ENCODE measurements at regions not wholly inside any gene's neighbourhood (a gene's known extent, or its start where the extent isn't known, plus 50 kb on each side); places are given as distances from the start of the nearest gene placed in this dataset.

DNA sequence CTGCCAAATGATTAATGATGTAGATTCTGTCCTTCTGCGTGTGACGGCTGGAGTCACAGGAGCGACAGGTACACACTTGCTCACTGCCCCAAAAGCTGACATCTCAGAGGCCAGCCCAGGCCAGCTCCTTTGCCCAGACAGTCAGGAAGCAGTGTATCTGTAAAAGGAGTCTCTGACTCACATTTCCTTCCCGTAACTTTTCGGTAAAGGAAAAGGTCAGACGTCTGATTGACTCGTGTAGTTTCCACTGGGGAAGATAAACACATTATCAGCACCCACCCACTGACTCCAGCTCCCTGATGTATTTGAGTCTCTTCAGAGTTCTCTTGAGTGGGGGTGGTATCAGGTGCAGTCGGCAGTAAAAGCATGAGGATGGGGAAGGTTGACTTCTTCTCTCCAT, 64.4 kb upstream of the WWC1 start:
- no peak for DNase-seq (ENCODE audit: low spot score)
- Histone ChIP-seq H3K27ac (no peak overlapping the region), H3K4me3 (no peak overlapping the region)
- TF ChIP-seq, protein P1, sequence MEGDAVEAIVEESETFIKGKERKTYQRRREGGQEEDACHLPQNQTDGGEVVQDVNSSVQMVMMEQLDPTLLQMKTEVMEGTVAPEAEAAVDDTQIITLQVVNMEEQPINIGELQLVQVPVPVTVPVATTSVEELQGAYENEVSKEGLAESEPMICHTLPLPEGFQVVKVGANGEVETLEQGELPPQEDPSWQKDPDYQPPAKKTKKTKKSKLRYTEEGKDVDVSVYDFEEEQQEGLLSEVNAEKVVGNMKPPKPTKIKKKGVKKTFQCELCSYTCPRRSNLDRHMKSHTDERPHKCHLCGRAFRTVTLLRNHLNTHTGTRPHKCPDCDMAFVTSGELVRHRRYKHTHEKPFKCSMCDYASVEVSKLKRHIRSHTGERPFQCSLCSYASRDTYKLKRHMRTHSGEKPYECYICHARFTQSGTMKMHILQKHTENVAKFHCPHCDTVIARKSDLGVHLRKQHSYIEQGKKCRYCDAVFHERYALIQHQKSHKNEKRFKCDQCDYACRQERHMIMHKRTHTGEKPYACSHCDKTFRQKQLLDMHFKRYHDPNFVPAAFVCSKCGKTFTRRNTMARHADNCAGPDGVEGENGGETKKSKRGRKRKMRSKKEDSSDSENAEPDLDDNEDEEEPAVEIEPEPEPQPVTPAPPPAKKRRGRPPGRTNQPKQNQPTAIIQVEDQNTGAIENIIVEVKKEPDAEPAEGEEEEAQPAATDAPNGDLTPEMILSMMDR (IDR thresholded peaks at IDR 0.05) = no peak

DNA sequence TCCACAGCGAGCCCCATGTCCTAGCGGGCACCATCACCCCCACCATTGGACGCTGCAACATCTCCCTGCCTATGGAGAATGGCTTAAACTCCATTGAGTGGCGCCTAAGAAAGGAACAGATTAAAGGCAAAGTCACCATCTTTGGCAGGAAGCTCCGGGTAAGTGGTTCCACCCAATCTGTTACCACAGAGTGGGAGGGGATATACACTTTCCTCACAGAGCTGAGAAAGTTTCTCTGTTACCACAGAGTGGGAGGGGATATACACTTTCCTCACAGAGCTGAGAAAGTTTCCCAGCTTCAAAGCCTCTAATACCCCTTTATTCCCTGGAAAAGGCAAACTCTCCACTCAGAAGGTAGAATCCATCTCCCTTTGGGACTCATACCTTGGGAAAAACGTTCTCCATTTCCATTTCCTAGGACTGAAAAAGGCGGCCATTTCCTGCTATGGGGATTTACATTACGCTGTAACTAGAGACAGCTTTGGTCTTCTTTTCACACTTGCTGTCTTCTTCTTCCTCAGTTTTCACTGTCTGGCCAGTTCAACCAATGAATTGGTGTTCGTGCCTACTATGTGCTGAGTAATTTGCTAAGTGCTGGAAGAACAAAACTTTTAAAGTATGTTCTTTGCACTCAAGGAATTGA, 63.4 kb upstream of the WWC1 start:
- no peak overlapping the region for H3K4me3 ChIP-seq
- no peak overlapping the region for H3K27ac ChIP-seq
- no peak for DNase-seq (ENCODE audit: low spot score)
- TF ChIP-seq, protein P1 (IDR thresholded peaks at IDR 0.05) = no peak

DNA sequence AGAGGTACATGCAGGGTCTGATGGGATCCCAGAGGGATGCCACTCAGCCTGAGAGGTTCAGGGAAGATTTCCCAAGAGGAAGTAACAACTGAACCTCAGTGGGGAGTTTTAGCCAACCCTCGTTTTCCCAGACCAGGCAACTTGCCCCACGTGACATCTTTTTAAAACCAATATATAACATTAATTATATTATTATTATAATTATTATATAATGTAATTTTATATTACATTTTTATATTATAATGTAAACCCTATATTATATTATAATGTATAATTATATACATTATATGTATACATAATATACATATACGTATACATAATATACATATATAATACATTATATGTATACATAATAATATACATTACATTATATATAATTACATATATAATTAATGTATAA, 62.8 kb upstream of the WWC1 start:
- H3K27ac ChIP-seq = no peak overlapping the region
- H3K4me3 ChIP-seq = no peak overlapping the region
- DNase-seq (ENCODE audit: low spot score) = no peak
- TF ChIP-seq, protein P1 (IDR thresholded peaks at IDR 0.05) = no peak

- Histone ChIP-seq H3K4me3 (no peak overlapping the region), H3K27ac (no peak overlapping the region)
- TF ChIP-seq, protein P1 (IDR thresholded peaks at IDR 0.05) = no peak
- DNase-seq (ENCODE audit: low spot score) = no peak
These were observed 57.3 kb upstream of the WWC1 start for GRCh38 chr5:168234133-168234532.

GRCh38 chr5:168238463-168238862, 53.0 kb upstream of the WWC1 start:
- H3K27ac ChIP-seq = no peak overlapping the region
- no peak for DNase-seq (ENCODE audit: low spot score)
- H3K4me3 ChIP-seq = no peak overlapping the region
- TF ChIP-seq, protein P1 (IDR thresholded peaks at IDR 0.05) = no peak

DNA sequence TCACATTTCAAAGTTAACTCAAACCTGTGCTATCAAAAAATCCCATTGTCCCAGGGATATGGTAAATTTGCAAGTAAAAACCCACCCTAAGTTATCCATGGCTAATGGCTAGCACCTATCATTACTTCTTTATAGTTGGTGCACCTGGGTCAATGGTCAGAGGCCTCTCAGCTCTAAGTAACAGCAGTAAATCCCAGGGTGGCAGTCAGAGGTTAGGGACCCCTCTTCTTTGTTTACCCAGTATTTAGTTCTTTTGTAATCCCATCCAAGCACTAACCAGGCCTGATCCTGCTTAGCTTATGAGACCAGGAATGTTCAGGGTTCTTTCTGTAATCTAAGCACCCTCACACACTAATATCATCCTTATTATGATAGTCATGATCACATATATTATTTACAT, 52.1 kb upstream of the WWC1 start:
- Histone ChIP-seq H3K27ac (no peak overlapping the region), H3K4me3 (no peak overlapping the region)
- TF ChIP-seq, protein P1 (IDR thresholded peaks at IDR 0.05) = no peak
- no peak for DNase-seq (ENCODE audit: low spot score)
